Neural cell (in vitro differentiated cells): ENCODE measurements at regions not wholly inside any gene's neighbourhood (a gene's known extent, or its start where the extent isn't known, plus 50 kb on each side); places are given as distances from the start of the nearest gene placed in this dataset.

Experiments
- H2AFZ ChIP-seq: fragments of 200-600, 300-800 bp; sonication (generic), shearing (Covaris generic); 2 replicates; pipeline ENCODE4 v1.6.0; 2014; ENCODE audit warnings: low read depth, mild to moderate bottlenecking, antibody characterized with exemption, low read length, moderate library complexity
- H3F3A ChIP-seq: fragments of 200-600 bp; shearing (Covaris generic); 2 replicates; pipeline ENCODE4 v1.6.1; 2016; ENCODE audit warnings: mild to moderate bottlenecking, moderate library complexity, mixed read lengths, antibody characterized with exemption, low read length; ENCODE audit not compliant: insufficient read depth, poor library complexity, severe bottlenecking
- H3K27ac ChIP-seq: fragments of 200-600, 300-800 bp; sonication (generic), shearing (Covaris generic); 2 replicates; pipeline ENCODE4 v1.5.1; 2014; ENCODE audit warnings: mild to moderate bottlenecking, low read length, moderate library complexity
- H3K27me3 ChIP-seq: fragments of 300-800, 200-600 bp; sonication (generic), shearing (Covaris generic); 2 replicates; pipeline ENCODE4 v1.6.0; 2014; ENCODE audit warnings: mild to moderate bottlenecking, low read depth, low read length, moderate library complexity; ENCODE audit not compliant: insufficient read depth
- H3K36me3 ChIP-seq: fragments of 300-800, 200-600 bp; sonication (generic), shearing (Covaris generic); 2 replicates; pipeline ENCODE4 v1.5.1; 2014; ENCODE audit warnings: mild to moderate bottlenecking, antibody characterized with exemption, low read length, moderate library complexity; ENCODE audit not compliant: insufficient read depth
- H3K4me2 ChIP-seq: fragments of 300-800, 200-600 bp; sonication (generic), shearing (Covaris generic); 2 replicates; pipeline ENCODE4 v1.6.0; 2014; ENCODE audit warnings: mild to moderate bottlenecking, low read length
- H3K4me3 ChIP-seq: fragments of 300-800, 200-600 bp; sonication (generic), shearing (Covaris generic); 2 replicates; pipeline ENCODE4 v1.5.1; 2014; ENCODE audit warnings: mild to moderate bottlenecking, low read length, moderate library complexity
- H3K79me2 ChIP-seq: fragments of 200-600 bp; shearing (Covaris generic); replicated peaks from 2 replicates; pipeline ENCODE4 v1.6.0; 2014; ENCODE audit warnings: mild to moderate bottlenecking, low read length, moderate library complexity; ENCODE audit not compliant: insufficient read depth
- H3K9ac ChIP-seq: fragments of 300-800, 200-600 bp; sonication (generic), shearing (Covaris generic); 2 replicates; pipeline ENCODE4 v1.6.1; 2016; ENCODE audit warnings: mild to moderate bottlenecking, low read length, mixed read lengths
- H3K9me2 ChIP-seq: fragments of 200-600 bp; shearing (Covaris generic); 2 replicates; pipeline ENCODE4 v1.6.1; 2016; ENCODE audit warnings: mild to moderate bottlenecking, low read length, mixed read lengths; ENCODE audit not compliant: insufficient read depth
- H3K9me3 ChIP-seq: fragments of 200-600, 300-800 bp; sonication (generic), shearing (Covaris generic); 2 replicates; pipeline ENCODE4 v1.6.1; 2016; ENCODE audit warnings: mild to moderate bottlenecking, mixed run types, low read length, moderate library complexity, mixed read lengths
- H4K20me1 ChIP-seq: fragments of 200-600 bp; shearing (Covaris generic); 2 replicates; pipeline ENCODE4 v1.6.1; 2016; ENCODE audit warnings: mild to moderate bottlenecking, mixed run types; ENCODE audit not compliant: insufficient read depth
- EP300 ChIP-seq: fragments of 450-650 bp; conservative IDR thresholded peaks from 2 replicates; pipeline ENCODE4 v1.6.1; 2014; ENCODE audit warnings: antibody characterized with exemption, mild to moderate bottlenecking, moderate library complexity; ENCODE audit not compliant: poor library complexity, severe bottlenecking
- EZH2 ChIP-seq: fragments of 200-600, 300-800 bp; shearing (Covaris generic), sonication (generic); IDR thresholded peaks from 2 replicates; pipeline ENCODE4 v1.6.1; 2014; ENCODE audit warnings: antibody characterized with exemption, low read length, borderline replicate concordance, mild to moderate bottlenecking; ENCODE audit not compliant: insufficient read depth, poor library complexity, severe bottlenecking
- MXI1 ChIP-seq: fragments of 450-650 bp; conservative IDR thresholded peaks from 2 replicates; pipeline ENCODE4 v1.6.1; 2014; ENCODE audit warnings: antibody characterized with exemption, mild to moderate bottlenecking; ENCODE audit not compliant: poor library complexity, severe bottlenecking
- POLR2AphosphoS5 ChIP-seq: IDR thresholded peaks from 2 replicates; pipeline ENCODE4 v1.6.1; 2012
- RAD21 ChIP-seq: fragments of 450-650 bp; conservative IDR thresholded peaks from 2 replicates; pipeline ENCODE4 v1.6.1; 2014; ENCODE audit warnings: antibody characterized with exemption, mild to moderate bottlenecking, moderate library complexity
- SMC3 ChIP-seq: fragments of 450-650 bp; conservative IDR thresholded peaks from 2 replicates; pipeline ENCODE4 v1.6.1; 2014; ENCODE audit warnings: antibody characterized with exemption, mild to moderate bottlenecking, moderate library complexity; ENCODE audit not compliant: poor library complexity
- TAF1 ChIP-seq: IDR thresholded peaks from 2 replicates; pipeline ENCODE4 v1.6.1; 2012; ENCODE audit warnings: low read depth
- TF ChIP-seq, protein P1 (sequence below): IDR thresholded peaks from 2 replicates; pipeline ENCODE4 v1.6.1; 2012; ENCODE audit warnings: borderline replicate concordance
- TF ChIP-seq, protein P2 (sequence below): fragments of 450-650 bp; IDR thresholded peaks from 2 replicates; pipeline ENCODE4 v1.5.1; 2014; ENCODE audit warnings: antibody characterized with exemption, mild to moderate bottlenecking, moderate library complexity; ENCODE audit not compliant: poor library complexity, severe bottlenecking

DNA sequence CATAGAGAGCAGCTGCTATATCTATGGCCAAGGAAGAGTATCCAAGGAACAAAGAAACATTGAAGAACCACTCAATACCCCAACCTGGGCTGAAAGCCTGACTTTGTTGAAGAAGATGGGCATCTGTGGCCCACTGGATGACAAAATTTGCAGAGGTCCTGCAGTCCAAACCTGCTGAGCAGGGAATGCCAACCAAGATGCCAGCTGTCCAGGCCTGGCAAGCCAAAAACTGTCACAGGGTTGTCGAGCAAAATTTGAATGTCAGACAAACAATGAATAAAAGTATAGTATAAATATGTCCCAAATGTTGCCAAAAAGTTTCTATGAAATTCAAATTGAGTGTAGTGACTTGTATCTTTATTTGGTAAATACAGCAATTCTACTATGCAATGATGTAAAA lies 1040.2 kb downstream of the PCDH9 start:
- Histone ChIP-seq H3K36me3 (no peaks in the 10 kb centered on the region), H3F3A (no peaks in the 10 kb centered on the region), H4K20me1 (no peaks in the 10 kb centered on the region), H3K9me2 (no peaks in the 10 kb centered on the region), H3K9me3 (no peaks in the 10 kb centered on the region), H2AFZ (no peak overlapping the region), H3K79me2 (no peaks in the 10 kb centered on the region), H3K27ac (no peak overlapping the region), H3K27me3 (no peaks in the 10 kb centered on the region), H3K9ac (no peak overlapping the region), H3K4me2 (no peak overlapping the region), H3K4me3 (no peak overlapping the region)
- TF ChIP-seq MXI1 (no peak), SMC3 (no peak), RAD21 (no peak), EP300 (no peak), EZH2 (no peak), POLR2AphosphoS5 (no peak), TAF1 (no peak)
- TF ChIP-seq, protein P1, sequence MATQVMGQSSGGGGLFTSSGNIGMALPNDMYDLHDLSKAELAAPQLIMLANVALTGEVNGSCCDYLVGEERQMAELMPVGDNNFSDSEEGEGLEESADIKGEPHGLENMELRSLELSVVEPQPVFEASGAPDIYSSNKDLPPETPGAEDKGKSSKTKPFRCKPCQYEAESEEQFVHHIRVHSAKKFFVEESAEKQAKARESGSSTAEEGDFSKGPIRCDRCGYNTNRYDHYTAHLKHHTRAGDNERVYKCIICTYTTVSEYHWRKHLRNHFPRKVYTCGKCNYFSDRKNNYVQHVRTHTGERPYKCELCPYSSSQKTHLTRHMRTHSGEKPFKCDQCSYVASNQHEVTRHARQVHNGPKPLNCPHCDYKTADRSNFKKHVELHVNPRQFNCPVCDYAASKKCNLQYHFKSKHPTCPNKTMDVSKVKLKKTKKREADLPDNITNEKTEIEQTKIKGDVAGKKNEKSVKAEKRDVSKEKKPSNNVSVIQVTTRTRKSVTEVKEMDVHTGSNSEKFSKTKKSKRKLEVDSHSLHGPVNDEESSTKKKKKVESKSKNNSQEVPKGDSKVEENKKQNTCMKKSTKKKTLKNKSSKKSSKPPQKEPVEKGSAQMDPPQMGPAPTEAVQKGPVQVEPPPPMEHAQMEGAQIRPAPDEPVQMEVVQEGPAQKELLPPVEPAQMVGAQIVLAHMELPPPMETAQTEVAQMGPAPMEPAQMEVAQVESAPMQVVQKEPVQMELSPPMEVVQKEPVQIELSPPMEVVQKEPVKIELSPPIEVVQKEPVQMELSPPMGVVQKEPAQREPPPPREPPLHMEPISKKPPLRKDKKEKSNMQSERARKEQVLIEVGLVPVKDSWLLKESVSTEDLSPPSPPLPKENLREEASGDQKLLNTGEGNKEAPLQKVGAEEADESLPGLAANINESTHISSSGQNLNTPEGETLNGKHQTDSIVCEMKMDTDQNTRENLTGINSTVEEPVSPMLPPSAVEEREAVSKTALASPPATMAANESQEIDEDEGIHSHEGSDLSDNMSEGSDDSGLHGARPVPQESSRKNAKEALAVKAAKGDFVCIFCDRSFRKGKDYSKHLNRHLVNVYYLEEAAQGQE = no peak
- TF ChIP-seq, protein P2, sequence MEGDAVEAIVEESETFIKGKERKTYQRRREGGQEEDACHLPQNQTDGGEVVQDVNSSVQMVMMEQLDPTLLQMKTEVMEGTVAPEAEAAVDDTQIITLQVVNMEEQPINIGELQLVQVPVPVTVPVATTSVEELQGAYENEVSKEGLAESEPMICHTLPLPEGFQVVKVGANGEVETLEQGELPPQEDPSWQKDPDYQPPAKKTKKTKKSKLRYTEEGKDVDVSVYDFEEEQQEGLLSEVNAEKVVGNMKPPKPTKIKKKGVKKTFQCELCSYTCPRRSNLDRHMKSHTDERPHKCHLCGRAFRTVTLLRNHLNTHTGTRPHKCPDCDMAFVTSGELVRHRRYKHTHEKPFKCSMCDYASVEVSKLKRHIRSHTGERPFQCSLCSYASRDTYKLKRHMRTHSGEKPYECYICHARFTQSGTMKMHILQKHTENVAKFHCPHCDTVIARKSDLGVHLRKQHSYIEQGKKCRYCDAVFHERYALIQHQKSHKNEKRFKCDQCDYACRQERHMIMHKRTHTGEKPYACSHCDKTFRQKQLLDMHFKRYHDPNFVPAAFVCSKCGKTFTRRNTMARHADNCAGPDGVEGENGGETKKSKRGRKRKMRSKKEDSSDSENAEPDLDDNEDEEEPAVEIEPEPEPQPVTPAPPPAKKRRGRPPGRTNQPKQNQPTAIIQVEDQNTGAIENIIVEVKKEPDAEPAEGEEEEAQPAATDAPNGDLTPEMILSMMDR = no peak

DNA sequence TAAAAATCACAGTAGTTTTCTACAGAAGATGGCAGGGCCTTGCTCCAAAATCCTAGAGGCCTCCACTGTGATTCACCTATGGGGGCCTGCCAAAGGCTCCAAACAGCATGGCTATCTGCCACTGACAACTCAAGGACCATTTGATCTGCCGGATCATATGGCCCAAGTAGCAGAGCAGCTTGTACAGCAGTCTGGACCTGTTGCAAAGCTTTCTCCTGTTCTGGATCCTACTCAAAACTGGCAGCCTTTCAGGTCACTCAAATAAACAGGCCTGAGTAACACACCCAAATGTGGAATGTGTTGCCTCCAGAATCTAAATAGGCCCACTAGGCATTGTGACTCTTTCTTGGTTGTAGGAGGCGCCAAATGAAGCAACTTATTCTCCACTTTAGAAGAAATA lies 1049.3 kb downstream of the PCDH9 start:
- Histone ChIP-seq H3K4me2 (no peak overlapping the region), H3K9ac (no peak overlapping the region), H3K9me3 (no peaks in the 10 kb centered on the region), H3F3A (no peaks in the 10 kb centered on the region), H3K9me2 (no peaks in the 10 kb centered on the region), H3K27me3 (no peaks in the 10 kb centered on the region), H4K20me1 (no peaks in the 10 kb centered on the region), H3K4me3 (no peak overlapping the region), H3K27ac (no peak overlapping the region), H3K79me2 (no peaks in the 10 kb centered on the region), H2AFZ (no peak overlapping the region), H3K36me3 (no peaks in the 10 kb centered on the region)
- no peak for TF ChIP-seq TAF1
- no peak for TF ChIP-seq EP300
- no peak for TF ChIP-seq EZH2
- no peak for TF ChIP-seq MXI1
- TF ChIP-seq SMC3 = no peak
- TF ChIP-seq RAD21 = no peak
- TF ChIP-seq, protein P2 = no peak
